ENCODE measurements at regions not wholly inside any gene's neighbourhood (a gene's known extent, or its start where the extent isn't known, plus 50 kb on each side); places are given as distances from the start of the nearest gene placed in this dataset.

DNA sequence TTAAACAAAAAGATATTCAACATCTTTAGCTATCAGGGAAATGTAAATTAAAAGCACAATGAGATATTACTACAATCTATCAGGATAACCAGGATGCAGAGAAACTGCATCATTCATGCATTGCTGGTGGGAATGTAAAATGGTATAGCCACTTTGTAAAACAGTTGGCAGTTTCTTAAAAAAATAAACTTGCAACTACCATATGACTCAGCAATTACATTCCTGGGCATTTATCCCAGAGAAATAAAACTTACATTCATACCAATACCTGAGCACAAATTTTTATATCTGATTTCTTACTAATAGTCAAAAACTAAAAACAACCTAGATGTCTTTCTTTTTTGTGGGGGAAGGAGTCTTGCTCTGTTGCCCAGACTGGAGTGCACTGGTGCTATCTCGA lies 190.3 kb upstream of the TAB2 start:
- no peaks in the 10 kb centered on the region for H3F3A ChIP-seq (ENCODE audit: low read depth)

DNA sequence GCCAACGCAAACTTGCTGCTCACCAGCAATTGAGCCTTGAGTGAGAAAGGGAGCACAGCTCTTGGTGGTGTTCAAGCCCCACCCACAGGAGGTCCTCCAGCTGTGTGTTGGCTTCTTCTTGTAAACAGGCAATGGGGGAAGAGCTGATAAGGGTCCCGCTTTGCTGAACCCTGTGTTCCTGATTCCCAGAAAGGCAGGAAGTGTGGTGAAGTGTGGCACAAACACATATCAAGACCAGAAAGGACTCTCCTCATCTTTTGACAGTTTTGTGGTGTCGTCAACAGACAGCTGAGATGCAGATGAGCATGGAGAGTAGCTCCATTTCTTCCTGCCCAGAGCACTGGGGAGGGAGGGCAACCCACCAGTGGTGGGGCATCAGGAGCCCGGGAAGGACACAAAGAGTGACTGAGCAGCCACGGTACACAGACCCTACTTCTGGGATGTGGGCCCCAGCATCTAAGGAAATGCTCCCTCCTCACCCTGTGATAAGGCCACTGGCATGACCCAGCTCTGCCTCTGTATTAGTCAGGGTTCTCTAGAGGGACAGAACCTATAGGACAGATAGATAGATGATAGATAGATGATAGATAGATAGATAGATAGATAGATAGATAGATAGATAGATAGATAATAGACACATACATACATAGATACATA lies 188.9 kb upstream of the TAB2 start:
- H3F3A ChIP-seq (ENCODE audit: low read depth): no peaks in the 10 kb centered on the region
- H3K4me3 ChIP-seq (ENCODE audit: low read length, poor library complexity, severe bottlenecking): no peak overlapping the region
- no peaks in the 10 kb centered on the region for H3K9me3 ChIP-seq (ENCODE audit: insufficient read depth, low read depth, low read length)
- no peaks in the 10 kb centered on the region for H3K9me2 ChIP-seq (replicated peaks; ENCODE audit: low read depth, low read length)
- no peaks in the 10 kb centered on the region for H3K36me3 ChIP-seq (ENCODE audit: insufficient read depth, low read length)
- peaks cover 17% of the 10 kb centered on the region for H3K4me1 ChIP-seq (ENCODE audit: insufficient read depth, low read length, poor library complexity, severe bottlenecking)
- peak overlapping the region; percentile 50; the same call in 1 of the 2 replicates for H2AFZ ChIP-seq (ENCODE audit: low read length)
- H3K27me3 ChIP-seq (ENCODE audit: insufficient read depth, low read length, poor library complexity, severe bottlenecking): no peaks in the 10 kb centered on the region
- no peaks in the 10 kb centered on the region for H3K79me2 ChIP-seq (ENCODE audit: insufficient read depth, low read length)
- H3K9ac ChIP-seq (ENCODE audit: low read depth, low read length, poor library complexity, severe bottlenecking): no peak overlapping the region
- peak overlapping the region; percentile 20 for H3K4me2 ChIP-seq (ENCODE audit: low read depth, low read length, poor library complexity, severe bottlenecking)
- TF ChIP-seq, protein P1, sequence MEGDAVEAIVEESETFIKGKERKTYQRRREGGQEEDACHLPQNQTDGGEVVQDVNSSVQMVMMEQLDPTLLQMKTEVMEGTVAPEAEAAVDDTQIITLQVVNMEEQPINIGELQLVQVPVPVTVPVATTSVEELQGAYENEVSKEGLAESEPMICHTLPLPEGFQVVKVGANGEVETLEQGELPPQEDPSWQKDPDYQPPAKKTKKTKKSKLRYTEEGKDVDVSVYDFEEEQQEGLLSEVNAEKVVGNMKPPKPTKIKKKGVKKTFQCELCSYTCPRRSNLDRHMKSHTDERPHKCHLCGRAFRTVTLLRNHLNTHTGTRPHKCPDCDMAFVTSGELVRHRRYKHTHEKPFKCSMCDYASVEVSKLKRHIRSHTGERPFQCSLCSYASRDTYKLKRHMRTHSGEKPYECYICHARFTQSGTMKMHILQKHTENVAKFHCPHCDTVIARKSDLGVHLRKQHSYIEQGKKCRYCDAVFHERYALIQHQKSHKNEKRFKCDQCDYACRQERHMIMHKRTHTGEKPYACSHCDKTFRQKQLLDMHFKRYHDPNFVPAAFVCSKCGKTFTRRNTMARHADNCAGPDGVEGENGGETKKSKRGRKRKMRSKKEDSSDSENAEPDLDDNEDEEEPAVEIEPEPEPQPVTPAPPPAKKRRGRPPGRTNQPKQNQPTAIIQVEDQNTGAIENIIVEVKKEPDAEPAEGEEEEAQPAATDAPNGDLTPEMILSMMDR (conservative IDR thresholded peaks at IDR 0.05; ENCODE audit: low read length): no peak
- no peak for TF ChIP-seq EZH2phosphoT487 (IDR thresholded peaks at IDR 0.05; ENCODE audit: borderline replicate concordance)
- no peaks in the 10 kb centered on the region for H4K20me1 ChIP-seq (ENCODE audit: insufficient read depth, low read length, poor library complexity, severe bottlenecking)

More for the DNA sequence above, 190.3 kb upstream of the TAB2 start:
- Histone ChIP-seq H3K9me2 (replicated peaks; ENCODE audit: low read depth, low read length) (no peaks in the 10 kb centered on the region), H3K36me3 (ENCODE audit: insufficient read depth, low read length) (no peaks in the 10 kb centered on the region), H4K20me1 (ENCODE audit: insufficient read depth, low read length, poor library complexity, severe bottlenecking) (no peaks in the 10 kb centered on the region), H3K4me2 (ENCODE audit: low read depth, low read length, poor library complexity, severe bottlenecking) (no peak overlapping the region), H3K79me2 (ENCODE audit: insufficient read depth, low read length) (no peaks in the 10 kb centered on the region), H3K9ac (ENCODE audit: low read depth, low read length, poor library complexity, severe bottlenecking) (no peak overlapping the region), H2AFZ (ENCODE audit: low read length) (no peak overlapping the region), H3K9me3 (ENCODE audit: insufficient read depth, low read depth, low read length) (no peaks in the 10 kb centered on the region), H3K4me3 (ENCODE audit: low read length, poor library complexity, severe bottlenecking) (no peak overlapping the region), H3K4me1 (ENCODE audit: insufficient read depth, low read length, poor library complexity, severe bottlenecking) (peaks cover 17% of the 10 kb centered on the region), H3K27me3 (ENCODE audit: insufficient read depth, low read length, poor library complexity, severe bottlenecking) (no peaks in the 10 kb centered on the region)
- TF ChIP-seq EZH2phosphoT487 (IDR thresholded peaks at IDR 0.05; ENCODE audit: borderline replicate concordance): no peak
- TF ChIP-seq, protein P1 (conservative IDR thresholded peaks at IDR 0.05; ENCODE audit: low read length): no peak

DNA sequence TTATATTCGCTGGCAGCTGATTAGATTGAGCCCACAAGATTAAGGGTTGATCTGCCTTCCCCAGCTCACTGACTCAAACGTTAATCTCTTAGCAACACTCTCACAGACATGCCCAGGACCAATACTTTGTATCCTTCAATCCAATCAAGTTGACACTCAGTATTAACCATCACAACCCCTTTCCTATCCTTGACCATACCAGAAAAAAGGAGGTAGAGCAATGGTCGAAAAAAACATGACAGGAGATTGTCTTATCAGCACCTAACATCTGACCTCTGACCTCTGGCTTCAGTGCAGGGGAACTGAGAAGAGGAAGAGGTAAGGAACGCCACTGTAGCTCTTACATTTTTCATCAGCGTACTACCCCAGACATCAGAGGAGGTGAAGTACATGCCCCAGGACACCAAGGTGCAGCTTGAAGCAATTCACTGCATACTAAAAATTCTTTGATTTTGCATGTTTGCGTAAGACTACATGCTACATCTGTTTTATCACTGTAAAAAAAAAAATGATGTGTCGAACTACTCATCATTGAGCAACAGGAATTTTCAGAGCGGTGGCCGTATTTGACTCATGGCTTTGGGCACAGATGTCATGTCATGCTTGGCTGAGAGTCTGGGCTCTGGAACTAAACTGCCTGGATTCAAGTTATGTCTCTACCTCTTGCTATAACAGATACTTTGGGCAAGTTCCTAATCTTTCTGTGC lies 188.0 kb upstream of the TAB2 start:
- TF ChIP-seq EZH2phosphoT487 (IDR thresholded peaks at IDR 0.05; ENCODE audit: borderline replicate concordance): no peak
- TF ChIP-seq, protein P1 (conservative IDR thresholded peaks at IDR 0.05; ENCODE audit: low read length): no peak
- H3K9me3 ChIP-seq (ENCODE audit: insufficient read depth, low read depth, low read length): no peaks in the 10 kb centered on the region
- H3K79me2 ChIP-seq (ENCODE audit: insufficient read depth, low read length): no peaks in the 10 kb centered on the region
- no peak overlapping the region for H3K4me3 ChIP-seq (ENCODE audit: low read length, poor library complexity, severe bottlenecking)
- no peaks in the 10 kb centered on the region for H3K9me2 ChIP-seq (replicated peaks; ENCODE audit: low read depth, low read length)
- H3K4me2 ChIP-seq (ENCODE audit: low read depth, low read length, poor library complexity, severe bottlenecking): no peak overlapping the region
- peaks cover 17% of the 10 kb centered on the region for H3K4me1 ChIP-seq (ENCODE audit: insufficient read depth, low read length, poor library complexity, severe bottlenecking)
- H3K9ac ChIP-seq (ENCODE audit: low read depth, low read length, poor library complexity, severe bottlenecking): no peak overlapping the region
- H3K36me3 ChIP-seq (ENCODE audit: insufficient read depth, low read length): no peaks in the 10 kb centered on the region
- no peaks in the 10 kb centered on the region for H4K20me1 ChIP-seq (ENCODE audit: insufficient read depth, low read length, poor library complexity, severe bottlenecking)
- no peaks in the 10 kb centered on the region for H3K27me3 ChIP-seq (ENCODE audit: insufficient read depth, low read length, poor library complexity, severe bottlenecking)
- H2AFZ ChIP-seq (ENCODE audit: low read length): no peak overlapping the region
- no peaks in the 10 kb centered on the region for H3F3A ChIP-seq (ENCODE audit: low read depth)
